Choroid plexus epithelial cell (primary cell): ENCODE measurements at regions not wholly inside any gene's neighbourhood (a gene's known extent, or its start where the extent isn't known, plus 50 kb on each side); places are given as distances from the start of the nearest gene placed in this dataset.

ENCODE experiments used
- DNase-seq: peaks from one replicate; pipeline ENCODE4 v3.0.0-alpha.2; 2010; ENCODE audit warnings: low read depth
- H3K4me3 ChIP-seq: 2 replicates; pipeline ENCODE4 v1.5.1; 2011; ENCODE audit warnings: low read depth, mild to moderate bottlenecking, control low read depth, low read length, moderate library complexity
- TF ChIP-seq, protein P1 (sequence below): conservative IDR thresholded peaks from 2 replicates; pipeline ENCODE4 v1.5.1; 2011; ENCODE audit warnings: low read depth, mild to moderate bottlenecking, control low read depth, inconsistent platforms, low read length, moderate library complexity

DNA sequence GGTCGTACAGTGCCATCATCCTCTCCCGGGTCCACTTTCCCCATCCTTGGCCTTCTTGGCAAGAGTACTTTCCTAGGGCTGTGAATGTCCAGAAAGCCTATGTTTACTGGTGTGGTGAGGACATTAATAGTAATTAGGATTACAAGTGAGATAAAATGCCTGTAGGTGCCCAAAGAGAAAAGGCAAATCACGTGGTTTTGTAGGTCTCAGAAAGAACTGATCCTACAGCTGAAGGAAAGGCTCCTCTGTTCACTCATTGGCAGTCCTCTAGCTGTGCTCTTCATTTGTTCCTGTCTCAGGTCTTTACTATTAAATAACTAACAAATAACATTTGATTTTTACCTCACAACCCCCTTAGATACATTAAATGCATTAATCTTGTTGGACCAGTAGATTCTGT is 220.1 kb upstream of the CBLB start:
- TF ChIP-seq, protein P1, sequence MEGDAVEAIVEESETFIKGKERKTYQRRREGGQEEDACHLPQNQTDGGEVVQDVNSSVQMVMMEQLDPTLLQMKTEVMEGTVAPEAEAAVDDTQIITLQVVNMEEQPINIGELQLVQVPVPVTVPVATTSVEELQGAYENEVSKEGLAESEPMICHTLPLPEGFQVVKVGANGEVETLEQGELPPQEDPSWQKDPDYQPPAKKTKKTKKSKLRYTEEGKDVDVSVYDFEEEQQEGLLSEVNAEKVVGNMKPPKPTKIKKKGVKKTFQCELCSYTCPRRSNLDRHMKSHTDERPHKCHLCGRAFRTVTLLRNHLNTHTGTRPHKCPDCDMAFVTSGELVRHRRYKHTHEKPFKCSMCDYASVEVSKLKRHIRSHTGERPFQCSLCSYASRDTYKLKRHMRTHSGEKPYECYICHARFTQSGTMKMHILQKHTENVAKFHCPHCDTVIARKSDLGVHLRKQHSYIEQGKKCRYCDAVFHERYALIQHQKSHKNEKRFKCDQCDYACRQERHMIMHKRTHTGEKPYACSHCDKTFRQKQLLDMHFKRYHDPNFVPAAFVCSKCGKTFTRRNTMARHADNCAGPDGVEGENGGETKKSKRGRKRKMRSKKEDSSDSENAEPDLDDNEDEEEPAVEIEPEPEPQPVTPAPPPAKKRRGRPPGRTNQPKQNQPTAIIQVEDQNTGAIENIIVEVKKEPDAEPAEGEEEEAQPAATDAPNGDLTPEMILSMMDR = no peak
- no peak overlapping the region for H3K4me3 ChIP-seq
- no peak for DNase-seq

GRCh38 chr3:106089806-106090205 is 221.0 kb upstream of the CBLB start:
- no peak overlapping the region for H3K4me3 ChIP-seq
- TF ChIP-seq, protein P1 = no peak
- DNase-seq = no peak

- TF ChIP-seq, protein P1 = no peak
- DNase-seq = no peak
- H3K4me3 ChIP-seq = no peak overlapping the region
Measured at GRCh38 chr3:106092792-106093191, 224.0 kb upstream of the CBLB start.

- H3K4me3 ChIP-seq = no peak overlapping the region
- TF ChIP-seq, protein P1 = no peak
- DNase-seq = no peak
Measured at GRCh38 chr3:106093616-106094015, 224.8 kb upstream of the CBLB start.

DNA sequence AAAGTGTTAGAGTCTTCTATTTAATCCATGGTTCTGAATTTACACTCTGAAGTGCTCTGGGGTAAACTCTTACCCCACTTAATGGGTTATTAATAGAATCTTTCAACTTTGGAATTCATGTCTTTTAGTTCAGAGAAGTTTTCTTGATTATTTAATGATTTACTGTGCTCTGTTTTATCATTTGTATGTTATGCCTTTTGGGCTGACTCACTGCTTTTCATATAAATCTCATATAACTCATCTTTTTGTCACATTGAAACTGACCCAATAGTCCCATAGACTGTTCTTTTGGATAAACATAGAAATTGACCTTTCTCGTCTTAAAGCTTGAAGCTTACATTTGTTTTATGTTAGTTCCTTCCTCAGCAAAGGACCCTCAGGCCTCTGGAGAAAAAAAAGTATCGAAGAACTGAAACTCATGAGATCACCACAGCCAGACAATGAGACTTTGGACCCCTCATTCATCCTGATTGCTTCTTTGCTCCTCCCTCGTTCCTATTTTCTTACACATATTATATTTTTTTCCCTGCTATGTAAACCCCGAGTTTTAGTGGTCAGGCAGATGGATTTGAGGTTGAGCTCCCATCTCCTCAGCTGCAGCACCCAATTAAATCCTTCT is 229.1 kb upstream of the CBLB start:
- DNase-seq = no peak
- TF ChIP-seq, protein P1 = no peak
- no peak overlapping the region for H3K4me3 ChIP-seq

- H3K4me3 ChIP-seq = no peak overlapping the region
- no peak for DNase-seq
- TF ChIP-seq, protein P1 = no peak
Measured at GRCh38 chr3:106103383-106103782, 234.6 kb upstream of the CBLB start.

DNA sequence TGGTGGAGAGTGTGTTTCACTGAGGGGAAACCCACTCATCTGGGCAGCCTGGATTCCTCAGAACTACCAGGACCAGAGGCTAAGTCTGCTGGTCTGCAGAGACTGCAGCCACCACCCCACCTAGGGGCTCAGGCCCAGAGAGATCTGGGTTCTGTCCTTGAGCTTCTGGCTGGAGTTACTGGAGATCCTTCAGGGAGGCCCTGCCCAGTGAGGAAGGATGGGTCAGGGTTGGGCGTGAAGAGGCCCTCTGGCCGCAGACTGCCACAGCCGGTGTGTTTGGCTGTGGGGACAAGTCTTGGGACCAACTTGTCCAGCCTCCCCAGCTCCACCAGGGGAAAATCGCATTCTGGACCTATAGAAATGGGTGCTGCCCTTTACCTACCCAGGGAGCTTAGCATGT is 235.3 kb upstream of the CBLB start:
- H3K4me3 ChIP-seq = no peak overlapping the region
- TF ChIP-seq, protein P1 = no peak
- DNase-seq = no peak
